KMS-11 (cell line): ENCODE measurements at regions not wholly inside any gene's neighbourhood (a gene's known extent, or its start where the extent isn't known, plus 50 kb on each side); places are given as distances from the start of the nearest gene placed in this dataset.

Experiments
- H2AFZ ChIP-seq: fragments of 200-600 bp; sonication (generic); 2 replicates; pipeline ENCODE4 v1.6.1; 2016; ENCODE audit warnings: antibody characterized with exemption, mixed run types, low read depth
- H3K27ac ChIP-seq: fragments of 200-600 bp; sonication (generic); 2 replicates; pipeline ENCODE4 v1.6.1; 2016; ENCODE audit warnings: mild to moderate bottlenecking, mixed run types
- H3K27me3 ChIP-seq: fragments of 200-600 bp; sonication (generic); 2 replicates; pipeline ENCODE4 v1.6.1; 2017; ENCODE audit warnings: mild to moderate bottlenecking, low read depth, mixed run types, moderate library complexity; ENCODE audit not compliant: insufficient read depth
- H3K36me3 ChIP-seq: fragments of 200-600 bp; sonication (generic); 2 replicates; pipeline ENCODE4 v1.6.1; 2017; ENCODE audit warnings: mild to moderate bottlenecking, mixed run types; ENCODE audit not compliant: insufficient read depth
- H3K4me1 ChIP-seq: fragments of 200-600 bp; sonication (generic); 2 replicates; pipeline ENCODE4 v1.6.1; 2016; ENCODE audit warnings: mild to moderate bottlenecking, low read depth, mixed run types; ENCODE audit not compliant: poor library complexity, severe bottlenecking
- H3K4me2 ChIP-seq: fragments of 200-600 bp; sonication (generic); 2 replicates; pipeline ENCODE4 v1.7.0; 2016; ENCODE audit warnings: mild to moderate bottlenecking, mixed run types
- H3K4me3 ChIP-seq: fragments of 200-600 bp; sonication (generic); IDR thresholded peaks from 2 replicates; pipeline ENCODE4 v1.6.1; 2017; ENCODE audit warnings: low read depth, low read length, mixed read lengths; ENCODE audit not compliant: insufficient read depth
- H3K79me2 ChIP-seq: fragments of 200-600 bp; sonication (generic); 2 replicates; pipeline ENCODE4 v1.6.1; 2016; ENCODE audit warnings: low read depth, mixed run types; ENCODE audit not compliant: insufficient read depth
- H3K9ac ChIP-seq: fragments of 200-600 bp; sonication (generic); 2 replicates; pipeline ENCODE4 v1.6.1; 2016; ENCODE audit warnings: mild to moderate bottlenecking, mixed run types
- H4K20me1 ChIP-seq: fragments of 200-600 bp; sonication (generic); 2 replicates; pipeline ENCODE4 v1.6.1; 2016; ENCODE audit warnings: mild to moderate bottlenecking, mixed run types; ENCODE audit not compliant: insufficient read depth
- CTCF ChIP-seq: fragments of 200-600 bp; sonication (generic); conservative IDR thresholded peaks from 2 replicates; pipeline ENCODE4 v1.6.1; 2017; ENCODE audit warnings: low read depth, mild to moderate bottlenecking, antibody characterized with exemption, low read length, moderate library complexity, mixed read lengths

- H3K4me3 ChIP-seq, result no peak overlapping the region
- H2AFZ ChIP-seq, result no peak overlapping the region
- H3K27me3 ChIP-seq, result no peaks in the 10 kb centered on the region
- no peak overlapping the region for H3K27ac ChIP-seq
- H3K79me2 ChIP-seq, result no peaks in the 10 kb centered on the region
- H4K20me1 ChIP-seq, result no peaks in the 10 kb centered on the region
- H3K4me1 ChIP-seq, result no peaks in the 10 kb centered on the region
- H3K4me2 ChIP-seq, result no peak overlapping the region
- H3K9ac ChIP-seq, result no peak overlapping the region
- TF ChIP-seq CTCF, result no peak
- H3K36me3 ChIP-seq, result no peaks in the 10 kb centered on the region
Observed at GRCh38 chr2:5995832-5996231, 303.6 kb downstream of the SOX11 start.

- Histone ChIP-seq H3K36me3 (no peaks in the 10 kb centered on the region), H3K27me3 (no peaks in the 10 kb centered on the region), H3K4me3 (no peak overlapping the region), H3K27ac (no peak overlapping the region), H3K4me1 (no peaks in the 10 kb centered on the region), H3K9ac (no peak overlapping the region), H2AFZ (no peak overlapping the region), H3K79me2 (no peaks in the 10 kb centered on the region), H4K20me1 (no peaks in the 10 kb centered on the region), H3K4me2 (no peak overlapping the region)
- TF ChIP-seq CTCF, result no peak
Observed at GRCh38 chr2:6008186-6008585, 316.0 kb downstream of the SOX11 start.

GRCh38 chr2:6008726-6009125 lies 316.5 kb downstream of the SOX11 start:
- H3K4me3 ChIP-seq, result no peak overlapping the region
- H3K27me3 ChIP-seq, result no peaks in the 10 kb centered on the region
- no peaks in the 10 kb centered on the region for H3K4me1 ChIP-seq
- no peak for TF ChIP-seq CTCF
- no peaks in the 10 kb centered on the region for H4K20me1 ChIP-seq
- H3K36me3 ChIP-seq, result no peaks in the 10 kb centered on the region
- H2AFZ ChIP-seq, result no peak overlapping the region
- H3K9ac ChIP-seq, result no peak overlapping the region
- H3K79me2 ChIP-seq, result no peaks in the 10 kb centered on the region
- no peak overlapping the region for H3K27ac ChIP-seq
- H3K4me2 ChIP-seq, result no peak overlapping the region

- H4K20me1 ChIP-seq, result no peaks in the 10 kb centered on the region
- no peak for TF ChIP-seq CTCF
Observed at GRCh38 chr2:6010163-6010562, 318.0 kb downstream of the SOX11 start.

More at GRCh38 chr2:6010163-6010562, 318.0 kb downstream of the SOX11 start:
- Histone ChIP-seq H3K79me2 (no peaks in the 10 kb centered on the region), H3K9ac (no peak overlapping the region), H3K36me3 (no peaks in the 10 kb centered on the region), H3K4me3 (no peak overlapping the region), H2AFZ (no peak overlapping the region), H3K4me2 (no peak overlapping the region), H3K27ac (no peak overlapping the region), H3K27me3 (no peaks in the 10 kb centered on the region), H3K4me1 (no peaks in the 10 kb centered on the region)
